OCI-LY1 (cell line): ENCODE measurements at regions not wholly inside any gene's neighbourhood (a gene's known extent, or its start where the extent isn't known, plus 50 kb on each side); places are given as distances from the start of the nearest gene placed in this dataset.

ENCODE experiments used
- CTCF ChIP-seq: fragments of 200-600 bp; sonication (generic), shearing (Covaris generic); IDR thresholded peaks from 2 replicates; pipeline ENCODE4 v1.5.1; 2017; ENCODE audit warnings: mild to moderate bottlenecking, antibody characterized with exemption, low read length, moderate library complexity, mixed read lengths
- EZH2 ChIP-seq: fragments of 200-600 bp; sonication (generic), shearing (Covaris generic); IDR thresholded peaks from 2 replicates; pipeline ENCODE4 v1.8.0; 2017; ENCODE audit warnings: borderline replicate concordance, mixed run types, mild to moderate bottlenecking, antibody characterized with exemption, low read length, moderate library complexity, mixed read lengths

- TF ChIP-seq CTCF (no peak), EZH2 (no peak)
Observed at GRCh38 chr1:177669161-177669560, 300.7 kb downstream of the SEC16B start.
